ENCODE measurements at regions not wholly inside any gene's neighbourhood (a gene's known extent, or its start where the extent isn't known, plus 50 kb on each side); places are given as distances from the start of the nearest gene placed in this dataset.

DNA sequence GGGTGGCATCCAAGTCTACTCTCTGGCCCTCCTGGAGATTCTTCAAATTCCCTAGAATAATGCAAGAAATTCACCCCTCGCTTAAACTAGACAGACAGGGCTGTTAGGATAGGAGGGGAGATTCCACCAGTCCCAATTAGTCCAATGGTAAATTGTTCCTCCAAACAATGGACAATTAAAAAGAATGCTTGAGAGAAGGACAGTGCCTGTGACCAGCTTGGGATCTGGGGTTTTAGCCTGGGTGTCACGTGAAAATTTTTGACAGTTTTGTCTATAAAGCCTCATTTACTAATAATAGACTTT is 177.7 kb upstream of the RAB4A start:
- TF ChIP-seq, protein P1, sequence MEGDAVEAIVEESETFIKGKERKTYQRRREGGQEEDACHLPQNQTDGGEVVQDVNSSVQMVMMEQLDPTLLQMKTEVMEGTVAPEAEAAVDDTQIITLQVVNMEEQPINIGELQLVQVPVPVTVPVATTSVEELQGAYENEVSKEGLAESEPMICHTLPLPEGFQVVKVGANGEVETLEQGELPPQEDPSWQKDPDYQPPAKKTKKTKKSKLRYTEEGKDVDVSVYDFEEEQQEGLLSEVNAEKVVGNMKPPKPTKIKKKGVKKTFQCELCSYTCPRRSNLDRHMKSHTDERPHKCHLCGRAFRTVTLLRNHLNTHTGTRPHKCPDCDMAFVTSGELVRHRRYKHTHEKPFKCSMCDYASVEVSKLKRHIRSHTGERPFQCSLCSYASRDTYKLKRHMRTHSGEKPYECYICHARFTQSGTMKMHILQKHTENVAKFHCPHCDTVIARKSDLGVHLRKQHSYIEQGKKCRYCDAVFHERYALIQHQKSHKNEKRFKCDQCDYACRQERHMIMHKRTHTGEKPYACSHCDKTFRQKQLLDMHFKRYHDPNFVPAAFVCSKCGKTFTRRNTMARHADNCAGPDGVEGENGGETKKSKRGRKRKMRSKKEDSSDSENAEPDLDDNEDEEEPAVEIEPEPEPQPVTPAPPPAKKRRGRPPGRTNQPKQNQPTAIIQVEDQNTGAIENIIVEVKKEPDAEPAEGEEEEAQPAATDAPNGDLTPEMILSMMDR (IDR thresholded peaks at IDR 0.05), result no peak
- no peak for TF ChIP-seq EP300 (IDR thresholded peaks at IDR 0.05; ENCODE audit: low read depth)
